ENCODE measurements at regions not wholly inside any gene's neighbourhood (a gene's known extent, or its start where the extent isn't known, plus 50 kb on each side); places are given as distances from the start of the nearest gene placed in this dataset.

DNA sequence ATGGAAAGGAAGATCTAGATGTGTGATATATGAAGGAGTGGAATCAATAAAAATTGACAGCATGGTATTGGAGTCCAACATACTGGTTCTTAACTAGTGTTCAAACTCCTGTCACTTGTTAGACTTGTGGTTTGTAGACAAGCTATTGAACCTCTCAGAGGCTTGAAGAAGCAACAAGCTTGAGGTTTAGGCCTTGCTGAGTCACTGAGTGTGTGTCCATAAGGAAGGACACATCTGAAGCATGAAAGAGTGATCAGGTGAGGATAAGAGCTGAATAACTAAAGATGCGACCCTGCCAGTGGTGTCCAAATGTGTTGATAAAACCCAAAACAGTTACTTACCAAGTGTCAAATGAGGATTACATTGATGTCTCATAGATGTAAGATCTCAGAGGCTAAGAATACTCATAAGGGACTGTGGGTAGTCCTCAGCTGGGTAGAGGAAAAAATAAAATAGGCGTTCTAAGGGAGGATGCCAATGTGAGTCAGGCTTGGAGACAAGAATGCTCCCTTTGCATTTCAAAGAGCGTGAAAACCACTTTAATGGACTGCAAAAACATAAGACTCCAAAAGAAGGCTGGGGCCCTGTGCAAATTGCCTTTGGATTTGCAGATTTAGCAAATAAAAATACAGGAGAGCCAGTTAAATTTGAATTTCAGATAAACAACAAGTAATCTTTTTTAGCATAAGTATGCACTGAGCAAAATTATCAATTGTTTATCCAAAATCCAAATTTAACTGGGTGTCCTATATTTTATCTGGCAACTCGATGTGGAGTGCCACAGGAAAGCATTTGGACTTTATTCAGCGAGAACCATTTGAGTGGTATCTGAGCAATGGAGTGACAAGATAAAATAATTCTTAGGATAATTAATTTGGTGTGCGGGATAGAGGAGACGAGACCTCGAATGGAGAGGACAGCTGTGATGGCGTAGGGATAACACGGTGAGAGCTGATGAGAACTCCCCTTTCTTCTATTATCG lies 757.3 kb upstream of the WWC1 start:
- no peak for TF ChIP-seq POLR2AphosphoS5 (IDR thresholded peaks at IDR 0.05; ENCODE audit: borderline replicate concordance, low read depth, low read length)
- no peak for TF ChIP-seq EZH2 (IDR thresholded peaks at IDR 0.05)
- TF ChIP-seq FOXP2 (optimal IDR thresholded peaks at IDR 0.05; ENCODE audit: control extremely low read depth, extremely low read length, insufficient read depth): no peak
